SIG-M5 treated with dmso at 0.1 percent for 504 hours (cell line): ENCODE measurements at regions not wholly inside any gene's neighbourhood (a gene's known extent, or its start where the extent isn't known, plus 50 kb on each side); places are given as distances from the start of the nearest gene placed in this dataset.
A peak's percentile ranks its signal among the peaks of the same experiment; 100 is the strongest.
"Not testable (repeated sequence)": the region's sequence is repeated elsewhere in the genome, so short reads cannot be mapped to it uniquely, and the experiment has no call there.

Experiments used
- DNase-seq: peaks from one replicate; lab custom pipeline; 2025; ENCODE audit not compliant: unreplicated experiment; lab: John Stamatoyannopoulos, UW

DNA sequence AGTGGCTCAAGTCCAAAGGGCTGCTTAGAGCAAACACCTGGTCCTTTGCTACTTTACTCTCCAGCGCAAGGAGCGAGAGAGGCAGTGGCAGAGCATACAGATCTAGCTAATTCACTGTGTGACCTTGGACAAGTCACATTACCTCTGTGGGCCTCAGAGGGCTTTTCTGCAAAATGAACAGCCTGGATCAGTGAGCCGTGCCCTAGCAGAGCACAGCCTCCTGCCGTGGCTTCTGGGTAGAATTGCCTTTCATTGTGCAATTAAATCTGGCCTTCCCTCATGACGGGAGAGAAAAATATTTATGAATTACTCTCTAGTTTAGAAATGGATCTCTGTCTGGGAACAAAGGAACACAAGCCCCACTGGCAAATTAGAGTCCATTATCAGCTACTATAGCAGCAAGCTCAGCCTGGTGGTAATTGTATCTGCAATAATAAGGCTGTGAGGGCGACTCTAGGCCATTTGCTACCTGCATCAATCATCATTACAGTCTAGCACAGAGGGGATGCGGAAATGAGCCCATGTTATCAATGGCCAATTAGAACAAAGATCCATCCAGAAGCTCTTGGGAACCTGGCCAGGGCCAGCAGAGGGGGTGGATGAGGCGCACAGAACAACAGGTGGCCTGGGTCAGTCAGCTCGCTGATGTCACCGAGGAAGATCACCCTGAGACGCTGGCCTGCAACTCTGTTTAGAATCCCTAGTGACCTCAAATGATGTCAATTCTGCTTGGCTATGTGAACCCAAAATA is 114.2 kb upstream of the LY86 start:
- DNase-seq: no peak

DNA sequence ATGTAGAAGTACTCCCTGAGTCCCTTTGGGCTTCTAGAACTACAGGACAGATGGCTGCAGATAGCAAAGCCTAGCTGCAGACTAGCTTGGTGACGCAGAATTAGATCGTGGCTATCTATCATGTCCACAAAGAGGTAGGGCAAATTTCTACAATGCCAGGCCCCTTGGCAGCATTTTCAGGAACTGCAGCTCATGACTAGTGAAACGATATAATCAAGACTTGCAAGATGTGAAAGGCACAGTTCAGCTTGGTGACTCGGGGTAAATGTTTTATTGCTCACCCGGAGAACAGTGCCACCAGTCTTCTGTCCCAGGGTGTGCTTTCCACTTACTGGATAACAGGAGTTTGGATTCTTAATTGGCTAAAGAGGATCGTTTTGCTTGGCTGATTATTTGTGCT is 108.7 kb upstream of the LY86 start:
- no peak for DNase-seq

DNA sequence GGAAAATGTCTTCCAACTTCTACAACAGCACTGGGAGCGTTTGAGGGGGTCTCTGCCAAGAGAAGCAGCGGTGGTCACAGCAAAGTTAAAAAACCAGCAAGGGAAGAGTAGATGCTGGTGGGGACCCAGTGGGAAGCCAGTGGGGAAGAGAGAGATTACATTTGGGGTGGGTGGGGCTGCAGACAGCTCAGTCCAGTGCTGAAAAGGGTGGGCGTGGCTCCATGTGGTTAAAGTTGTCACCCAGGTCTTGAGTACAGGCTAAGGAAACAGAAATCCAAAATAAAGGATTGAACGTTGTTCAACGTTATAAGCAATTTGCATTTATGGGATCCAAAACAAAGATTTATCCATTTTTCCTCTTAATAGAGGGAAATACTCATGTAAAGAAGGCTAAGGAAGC is 106.3 kb upstream of the LY86 start:
- no peak for DNase-seq

DNA sequence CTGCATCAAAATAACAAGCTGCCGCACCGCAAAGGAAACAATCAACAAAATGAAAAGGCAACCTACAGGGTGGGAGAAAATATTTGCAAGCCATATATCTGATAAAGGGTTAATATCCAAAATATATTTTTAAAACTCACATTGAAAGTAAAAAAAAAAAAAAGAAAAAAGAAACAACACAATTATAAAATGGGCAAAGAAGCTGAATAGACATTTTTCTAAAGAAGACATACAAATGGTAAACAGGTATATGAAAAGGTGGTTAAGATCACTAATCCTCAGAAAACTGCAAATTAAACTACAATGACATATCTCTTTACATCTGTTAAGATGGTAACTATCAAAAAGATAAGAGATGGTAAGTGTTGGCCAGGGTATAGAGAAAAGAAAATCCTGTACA is 105.4 kb upstream of the LY86 start:
- no peak for DNase-seq

DNA sequence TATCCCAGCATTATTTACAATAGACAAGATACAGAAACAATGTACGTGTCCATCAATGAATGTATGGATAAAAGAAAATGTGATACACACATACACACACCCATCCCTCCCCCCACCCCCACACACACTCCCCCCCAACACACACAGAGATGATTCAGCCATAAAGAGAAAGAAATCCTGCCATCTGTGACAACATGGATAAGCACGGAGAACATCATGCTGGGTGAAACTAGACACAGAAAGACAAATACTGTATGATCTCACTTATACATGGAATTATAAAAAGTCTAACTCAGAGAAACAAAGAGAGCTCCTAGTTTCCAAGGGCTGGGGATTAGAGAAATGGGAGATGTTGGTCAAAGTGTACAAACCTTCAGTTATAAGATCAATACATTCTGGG is 104.8 kb upstream of the LY86 start:
- no peak for DNase-seq

DNA sequence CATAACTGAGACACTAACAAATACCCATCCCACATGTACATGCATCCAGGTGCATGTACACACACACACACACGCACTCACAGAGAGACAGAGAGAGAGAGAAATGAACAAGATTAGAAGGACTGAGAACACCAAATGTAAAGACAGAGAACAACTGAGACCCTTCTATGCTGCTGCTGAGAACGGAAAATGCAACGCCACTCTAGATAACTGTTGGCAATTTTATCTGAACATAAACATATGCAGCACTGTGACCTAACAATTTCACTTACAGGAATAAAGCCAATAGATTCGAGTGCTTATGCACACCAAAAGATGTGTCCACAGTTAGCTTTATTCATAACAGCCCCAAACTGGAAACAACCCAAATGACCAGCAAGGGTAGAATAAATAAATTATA is 103.8 kb upstream of the LY86 start:
- DNase-seq: no peak

DNA sequence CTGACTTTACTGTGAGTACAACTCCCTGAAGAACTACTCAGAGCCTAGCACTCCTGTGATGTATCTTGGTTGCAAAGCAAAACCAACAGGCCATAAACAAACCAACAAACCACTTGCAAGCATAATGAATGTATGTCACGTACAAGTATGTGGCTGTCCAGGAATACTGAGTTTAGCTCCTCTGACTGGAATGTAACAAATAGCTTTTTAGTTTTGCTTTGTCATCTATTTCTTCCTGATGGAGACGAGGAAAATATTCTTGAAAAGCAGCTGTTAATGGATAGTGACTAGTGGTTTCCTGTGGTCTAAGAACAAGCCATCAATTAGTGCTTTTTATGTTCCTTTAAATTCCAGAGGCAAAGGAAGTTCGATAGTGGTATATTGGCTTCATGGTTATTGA is 101.9 kb upstream of the LY86 start:
- no peak for DNase-seq

DNA sequence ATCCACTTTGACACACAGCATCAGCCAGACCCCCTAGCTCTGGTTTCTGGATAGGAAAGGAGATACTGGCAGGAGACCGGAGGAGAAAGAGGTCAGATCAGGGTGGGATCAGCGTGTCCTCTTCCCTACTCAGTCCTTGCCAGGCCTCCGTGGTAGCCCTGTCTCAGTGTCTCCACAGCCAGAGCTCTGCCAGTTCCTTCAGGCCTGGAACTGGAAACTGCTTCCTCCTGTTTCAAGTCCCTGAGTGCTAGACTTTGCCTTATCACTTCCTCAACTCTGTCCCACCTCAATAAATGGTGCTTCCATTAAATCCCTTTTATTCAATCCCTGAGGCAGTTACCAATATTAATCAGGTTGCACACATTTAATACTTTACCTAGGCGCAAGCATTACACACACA is 96.8 kb upstream of the LY86 start:
- no peak for DNase-seq

DNA sequence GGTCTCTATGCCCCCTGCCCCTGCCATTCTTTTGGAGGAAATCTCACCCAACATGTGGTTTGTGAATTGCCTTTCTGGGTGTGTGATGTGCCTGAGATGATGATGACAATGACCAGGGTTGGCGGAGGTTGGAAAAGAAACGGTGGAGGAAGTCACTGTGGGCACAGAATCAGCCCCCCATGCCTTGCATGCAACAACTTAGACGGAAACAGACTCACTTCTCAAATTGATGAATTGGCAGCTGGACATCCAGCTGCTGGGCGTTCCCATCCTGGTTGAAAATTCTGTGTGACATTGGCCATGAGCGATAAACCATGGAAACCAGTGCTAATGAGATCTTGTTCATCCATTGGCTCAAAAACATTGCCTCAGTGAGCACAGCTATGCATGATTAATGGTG is 95.8 kb upstream of the LY86 start:
- DNase-seq: no peak

DNA sequence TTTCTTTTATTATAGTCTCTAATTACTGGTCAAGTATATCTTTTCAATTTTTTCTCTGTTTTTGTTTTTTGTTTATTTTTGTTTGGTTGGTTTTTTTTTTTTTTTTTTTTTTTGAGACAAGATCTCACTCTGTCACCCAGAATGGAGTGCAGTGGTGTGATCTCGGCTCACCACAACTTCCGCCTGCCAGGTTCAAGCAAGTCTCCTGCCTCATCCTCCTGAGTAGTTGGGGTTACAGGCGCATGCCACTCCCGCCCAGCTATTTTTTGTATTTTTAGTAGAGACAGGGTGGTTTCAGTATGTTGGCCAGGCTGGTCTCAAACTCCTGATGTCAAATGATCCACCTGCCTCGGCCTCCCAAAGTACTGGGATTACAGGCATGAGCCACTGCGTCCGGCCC is 94.4 kb upstream of the LY86 start:
- DNase-seq: not testable (repeated sequence)

DNA sequence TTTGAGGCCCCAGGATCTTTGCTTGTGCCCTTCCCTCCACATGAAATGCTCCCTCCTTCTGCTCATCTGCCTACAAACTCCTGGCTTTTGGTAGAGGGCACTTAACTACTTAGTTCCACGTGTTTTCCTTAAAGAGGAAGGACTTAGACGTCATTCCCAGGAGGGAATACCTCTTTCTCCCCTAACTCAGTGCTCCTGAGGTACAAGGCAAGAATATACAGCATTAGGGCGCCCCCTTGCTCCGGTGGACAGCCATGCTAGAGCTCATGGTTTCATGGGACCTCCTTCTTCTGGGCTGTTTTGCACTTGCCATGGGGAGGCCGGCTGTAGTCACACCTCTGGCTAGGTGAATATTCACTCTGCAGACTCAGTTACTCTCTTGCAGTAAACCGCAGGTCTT is 93.8 kb upstream of the LY86 start:
- DNase-seq: peak; percentile 54

DNA sequence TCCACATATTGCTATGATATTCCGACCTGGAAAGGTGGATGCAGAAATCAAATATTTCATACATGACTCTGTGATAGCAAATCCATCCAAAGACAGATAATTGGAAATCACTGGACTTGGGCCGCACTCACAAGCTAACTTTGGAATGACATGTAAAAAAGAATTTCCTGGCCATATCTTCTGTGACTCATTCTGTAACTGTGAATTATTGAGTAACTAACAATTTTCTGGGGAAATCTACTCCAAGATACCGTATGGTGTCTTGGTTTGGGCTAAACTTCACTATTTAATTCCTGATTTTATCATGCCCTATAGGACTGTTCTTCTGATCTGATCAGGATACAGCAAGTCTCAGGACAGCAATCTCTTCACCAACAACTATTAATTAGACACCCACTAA is 92.7 kb upstream of the LY86 start:
- DNase-seq: no peak

DNA sequence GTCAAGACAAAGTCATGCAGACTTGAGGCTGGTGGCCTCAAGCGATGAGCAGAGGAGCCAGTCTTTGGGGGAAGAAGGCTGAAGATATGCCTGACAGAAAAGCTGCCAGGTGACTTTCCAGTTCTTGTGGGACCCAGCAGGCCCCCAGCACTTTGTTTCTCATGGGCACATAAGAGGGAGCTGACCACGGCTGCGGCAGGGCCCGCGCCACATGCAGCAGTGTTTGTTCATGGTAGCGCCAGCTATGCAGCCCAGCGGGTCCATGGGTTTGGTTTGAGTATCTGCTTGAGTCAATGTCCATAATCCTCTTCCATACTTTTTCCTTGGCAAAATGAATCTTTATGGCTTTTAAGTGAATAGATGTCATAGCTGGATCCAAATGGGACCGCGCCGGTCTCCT is 91.0 kb upstream of the LY86 start:
- no peak for DNase-seq

DNA sequence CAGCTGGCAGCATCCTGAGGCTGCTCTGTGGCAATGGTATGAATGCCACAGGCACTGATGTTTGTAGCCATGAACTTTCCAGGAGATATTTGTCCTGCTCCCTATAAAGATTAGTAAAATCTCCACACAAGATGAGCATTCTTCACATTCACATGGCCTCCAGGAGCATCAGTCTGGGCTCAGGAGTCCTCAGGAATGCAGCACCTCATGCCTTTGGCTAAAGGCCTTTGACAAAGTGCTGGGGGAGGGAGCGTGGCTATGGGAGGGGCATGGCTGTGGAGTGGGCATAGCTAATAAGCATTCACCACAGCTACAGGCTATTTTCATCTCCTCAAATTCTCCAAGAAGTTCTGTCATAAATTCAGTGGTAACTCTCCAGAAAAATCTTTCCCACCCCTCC is 90.5 kb upstream of the LY86 start:
- DNase-seq: no peak

DNA sequence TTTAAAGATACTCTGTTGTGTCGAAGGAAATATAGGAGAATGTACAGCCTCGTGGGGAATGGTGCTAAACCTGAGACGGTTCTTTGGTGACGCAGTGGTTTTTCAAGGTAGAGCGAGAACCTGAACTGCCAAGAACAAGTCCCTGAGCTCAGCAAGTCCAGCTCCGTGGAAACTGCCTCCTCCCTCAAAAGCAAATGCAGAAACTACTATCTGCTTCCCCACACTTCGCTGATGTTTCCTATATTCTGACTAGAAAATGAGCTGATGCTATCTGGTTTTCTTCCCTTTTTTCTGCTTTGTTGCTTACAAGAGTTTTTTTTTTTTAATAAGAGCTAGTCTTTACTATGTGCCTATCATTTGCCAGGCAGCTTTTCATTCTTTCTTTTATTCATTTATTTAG is 85.3 kb upstream of the LY86 start:
- DNase-seq: no peak

DNA sequence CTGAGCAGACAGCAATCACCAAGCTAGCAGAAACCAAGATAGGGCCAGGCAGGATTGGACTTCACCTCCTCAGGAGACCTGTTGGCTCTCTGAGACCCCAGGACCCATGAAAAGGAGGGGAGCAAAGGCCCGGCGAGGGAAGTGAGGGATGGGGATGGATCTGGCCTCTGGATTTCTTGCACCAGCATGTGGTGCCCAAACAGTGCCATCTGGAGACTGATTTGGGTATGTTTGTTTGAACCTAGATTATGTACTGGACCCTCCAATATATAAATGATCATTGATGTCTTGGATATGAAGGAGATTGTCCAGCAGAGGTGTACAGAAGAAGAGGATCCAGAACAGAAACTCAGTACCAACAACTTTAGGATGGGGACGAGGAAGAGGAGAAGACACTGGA is 83.4 kb upstream of the LY86 start:
- DNase-seq: no peak

DNA sequence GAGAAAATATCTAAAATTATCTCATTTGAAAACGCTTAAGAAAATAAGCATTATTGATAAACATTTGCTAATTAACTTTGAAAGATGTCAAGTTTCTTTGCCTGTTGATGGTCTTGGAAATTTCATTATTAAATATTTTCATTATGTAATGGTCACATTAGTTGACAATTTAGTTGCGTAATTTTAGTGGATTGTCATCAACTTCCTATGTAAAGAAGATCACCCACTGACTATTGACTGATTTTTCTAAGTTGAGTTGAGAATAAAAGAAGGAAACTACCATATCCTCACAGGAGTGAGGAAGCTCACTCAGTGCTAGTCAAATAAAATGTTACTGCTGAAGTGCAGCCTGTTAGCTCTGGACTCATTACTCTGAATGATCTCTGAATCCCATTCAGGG is 79.9 kb upstream of the LY86 start:
- DNase-seq: no peak

DNA sequence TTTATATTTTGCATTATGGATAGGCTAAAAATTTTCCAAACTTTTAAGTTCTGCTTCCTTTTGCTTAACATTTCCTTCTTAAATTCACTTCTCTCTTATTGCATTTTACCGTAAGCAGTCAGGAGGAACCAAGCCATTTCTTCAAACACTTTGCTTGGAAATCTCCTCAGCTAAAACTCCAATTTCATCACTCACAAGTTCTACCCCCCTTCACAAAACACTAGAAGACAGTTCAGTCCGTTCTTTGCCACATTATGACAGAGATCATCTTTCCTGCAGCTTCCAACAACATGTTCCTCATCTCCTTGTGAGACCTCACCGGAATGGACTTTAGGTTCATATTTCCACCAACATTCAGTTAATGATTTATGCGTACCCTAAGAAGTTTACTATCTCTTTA is 79.2 kb upstream of the LY86 start:
- DNase-seq: no peak

DNA sequence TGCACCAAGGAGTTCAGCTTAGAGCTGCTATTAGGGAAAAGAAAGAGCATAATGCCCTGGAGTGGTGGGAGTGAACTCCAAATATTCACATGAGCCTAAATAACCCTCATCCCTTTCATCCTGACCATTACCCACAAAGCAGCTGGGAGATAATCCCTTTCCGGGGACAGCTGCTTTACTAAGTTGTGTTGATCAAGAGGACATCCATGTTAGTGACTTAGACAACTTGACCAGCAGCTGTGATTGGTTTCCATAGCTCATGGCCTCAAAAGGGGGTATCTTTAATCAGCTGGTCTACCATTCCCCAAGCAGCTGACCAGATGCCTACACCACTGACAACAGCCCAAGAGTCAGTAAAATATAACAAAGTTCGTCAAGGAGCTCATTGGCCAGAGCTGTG is 75.8 kb upstream of the LY86 start:
- no peak for DNase-seq

DNA sequence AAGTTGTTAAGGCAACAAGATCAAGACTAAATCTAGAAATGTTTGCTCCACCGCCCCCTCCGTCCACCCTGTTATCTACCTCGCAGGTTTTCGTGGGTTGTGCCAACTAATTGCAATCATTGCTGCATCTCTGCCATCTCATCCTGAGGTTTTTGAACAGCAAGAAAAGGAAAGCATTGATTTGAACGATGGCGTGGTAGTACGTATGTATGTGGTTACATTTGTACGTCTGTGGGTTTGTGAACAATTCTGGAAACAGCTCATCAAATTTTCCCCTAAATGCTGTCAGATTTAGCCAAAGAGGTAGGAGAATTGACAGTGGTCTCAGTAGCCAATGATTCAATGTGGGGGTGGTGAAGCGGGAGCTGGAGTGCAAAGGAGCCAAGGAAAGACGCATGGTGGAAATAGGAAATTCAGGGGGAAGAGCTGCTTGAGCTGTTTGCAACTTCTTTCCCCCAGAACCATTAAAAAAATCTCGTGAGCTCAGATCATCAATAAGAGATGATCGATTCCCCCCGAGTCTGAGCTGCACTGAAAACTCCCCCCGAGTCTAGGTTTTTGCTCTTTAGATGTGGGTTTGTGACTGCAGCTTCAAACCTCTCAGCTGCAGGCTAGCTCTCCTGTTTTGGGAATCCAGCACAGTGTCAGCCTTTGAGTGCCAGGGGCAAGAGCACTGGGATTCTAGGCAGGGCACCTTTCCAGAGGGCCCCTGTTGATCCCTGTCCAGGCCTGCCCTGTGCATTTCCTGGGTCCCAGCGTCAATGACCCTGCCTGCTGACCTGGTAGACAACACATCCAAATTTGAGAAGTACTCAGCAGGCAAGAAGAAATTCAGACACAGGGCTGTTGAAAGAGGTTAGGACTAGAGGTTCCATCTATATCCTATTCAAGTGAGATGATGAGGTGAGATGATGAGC is 72.6 kb upstream of the LY86 start:
- no peak for DNase-seq

DNA sequence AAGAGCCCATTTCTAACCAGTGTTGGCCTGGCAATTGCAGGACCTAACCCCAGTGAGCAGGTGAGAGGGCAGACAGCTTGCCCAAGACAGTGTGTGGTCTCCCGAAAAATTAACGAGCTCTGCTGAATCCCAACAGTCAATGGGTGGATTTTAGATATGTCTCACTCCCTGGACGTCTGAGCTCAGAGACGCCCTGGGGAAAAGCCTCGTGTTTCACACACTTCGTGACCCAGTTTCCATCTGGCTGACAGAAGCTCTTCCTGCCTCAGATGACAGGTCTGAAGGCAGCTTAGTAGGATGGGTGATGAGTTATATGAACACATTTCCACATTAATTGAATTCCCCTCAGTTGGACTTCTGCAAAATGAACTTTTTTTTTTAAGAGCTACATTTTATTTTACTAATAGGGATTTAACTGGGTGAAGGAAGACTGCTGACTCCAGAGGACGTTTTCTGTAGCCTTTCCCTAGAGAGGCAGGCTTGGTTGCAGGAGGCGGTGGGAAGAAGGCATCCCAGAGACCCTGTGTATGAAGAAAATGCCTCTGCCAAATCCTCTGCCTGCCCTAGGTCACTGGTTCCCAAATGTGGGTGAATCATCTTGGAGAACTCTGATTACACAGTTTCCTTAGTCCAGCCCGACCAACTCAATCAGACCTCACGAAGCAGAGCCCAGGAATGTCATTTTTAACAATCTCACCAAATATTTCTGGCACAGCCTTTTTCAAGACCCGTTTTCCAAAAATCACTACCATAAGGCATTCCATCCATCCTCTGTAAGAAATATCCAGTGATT is 71.7 kb upstream of the LY86 start:
- DNase-seq: no peak
